Tibial nerve (tissue), 4 donors: ENCODE measurements at regions not wholly inside any gene's neighbourhood (a gene's known extent, or its start where the extent isn't known, plus 50 kb on each side); places are given as distances from the start of the nearest gene placed in this dataset.

ENCODE experiments used
- EP300 ChIP-seq, 2 donors: sonication (generic); formaldehyde crosslinking; IDR thresholded peaks; one replicate each; pipeline ENCODE4 v1.6.1; 2017; ENCODE audit warnings: antibody characterized with exemption in 2 of 2, mild to moderate bottlenecking in 1 of 2
- POLR2A ChIP-seq, 2 donors: fragments of 450-650 bp; IDR thresholded peaks; one replicate each; pipeline ENCODE4 v1.6.1; 2017; ENCODE audit warnings: antibody characterized with exemption in 2 of 2, mild to moderate bottlenecking in 2 of 2, moderate library complexity in 2 of 2
- TF ChIP-seq, protein P1 (sequence below), 5 experiments: fragments of 200-600 bp in 3 of 5; fragments of 450-650 bp in 2 of 5; sonication (generic) in 3 of 5; IDR thresholded peaks; one replicate each; pipeline ENCODE4 v1.5.1; 2016 to 2019; ENCODE audit warnings: antibody characterized with exemption in 5 of 5, mild to moderate bottlenecking in 3 of 5, moderate library complexity in 2 of 5

DNA sequence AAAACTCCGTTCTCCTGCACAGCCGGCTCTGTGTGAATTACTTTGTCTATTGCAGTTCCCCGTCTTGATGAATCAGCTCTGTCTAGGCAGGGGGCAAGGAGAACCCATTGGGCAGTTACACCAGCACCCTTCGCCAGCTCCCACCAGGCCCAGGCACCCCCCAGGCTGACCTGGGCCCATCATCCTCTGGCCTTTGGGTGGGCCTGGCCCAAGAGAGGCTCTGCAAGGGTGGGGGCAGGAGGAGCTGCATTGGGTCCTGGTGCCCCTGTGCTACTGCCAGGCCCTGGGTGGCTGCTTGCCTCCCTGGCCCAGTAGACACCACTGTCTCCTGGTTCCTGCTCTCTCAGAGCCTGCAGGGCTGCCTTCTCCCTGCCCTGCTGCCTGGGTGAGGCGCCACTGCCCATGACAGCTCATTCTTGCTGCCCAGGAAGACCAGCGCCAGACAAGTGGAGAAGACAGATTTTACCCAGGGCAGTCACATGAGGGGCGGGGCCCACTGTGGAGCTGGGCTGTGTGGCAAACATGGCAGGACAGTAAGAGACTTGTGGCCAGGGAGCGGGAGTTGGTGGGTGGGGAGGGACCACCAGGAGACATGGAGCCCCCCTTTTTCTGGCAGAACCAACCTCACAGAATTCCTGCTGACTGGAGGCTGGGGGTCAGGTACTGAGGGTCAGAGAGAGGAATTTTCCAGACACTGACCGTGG, 67.2 kb downstream of the MRPL36 start:
- TF ChIP-seq, protein P1, sequence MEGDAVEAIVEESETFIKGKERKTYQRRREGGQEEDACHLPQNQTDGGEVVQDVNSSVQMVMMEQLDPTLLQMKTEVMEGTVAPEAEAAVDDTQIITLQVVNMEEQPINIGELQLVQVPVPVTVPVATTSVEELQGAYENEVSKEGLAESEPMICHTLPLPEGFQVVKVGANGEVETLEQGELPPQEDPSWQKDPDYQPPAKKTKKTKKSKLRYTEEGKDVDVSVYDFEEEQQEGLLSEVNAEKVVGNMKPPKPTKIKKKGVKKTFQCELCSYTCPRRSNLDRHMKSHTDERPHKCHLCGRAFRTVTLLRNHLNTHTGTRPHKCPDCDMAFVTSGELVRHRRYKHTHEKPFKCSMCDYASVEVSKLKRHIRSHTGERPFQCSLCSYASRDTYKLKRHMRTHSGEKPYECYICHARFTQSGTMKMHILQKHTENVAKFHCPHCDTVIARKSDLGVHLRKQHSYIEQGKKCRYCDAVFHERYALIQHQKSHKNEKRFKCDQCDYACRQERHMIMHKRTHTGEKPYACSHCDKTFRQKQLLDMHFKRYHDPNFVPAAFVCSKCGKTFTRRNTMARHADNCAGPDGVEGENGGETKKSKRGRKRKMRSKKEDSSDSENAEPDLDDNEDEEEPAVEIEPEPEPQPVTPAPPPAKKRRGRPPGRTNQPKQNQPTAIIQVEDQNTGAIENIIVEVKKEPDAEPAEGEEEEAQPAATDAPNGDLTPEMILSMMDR (IDR thresholded peaks at IDR 0.05) = no peak
- TF ChIP-seq POLR2A (IDR thresholded peaks at IDR 0.05) (no peak), EP300 (IDR thresholded peaks at IDR 0.05) (no peak)
